Right lobe of liver (tissue), 6 donors: ENCODE measurements at regions not wholly inside any gene's neighbourhood (a gene's known extent, or its start where the extent isn't known, plus 50 kb on each side); places are given as distances from the start of the nearest gene placed in this dataset.

Source experiments
- ATAC-seq, 4 donors: fragments of 200-7000 bp; cut with Tn5 transposase; one replicate each; pipeline ENCODE4 v1.9.1; 2020; ENCODE audit warnings: mild to moderate bottlenecking in 4 of 4, moderate library complexity in 4 of 4
- DNase-seq, 3 donors: peaks; one replicate each; pipeline ENCODE4 v3.0.0-alpha.2; 2020
- H3K27ac ChIP-seq, 3 donors: fragments of 200-600 bp; one replicate each; pipeline ENCODE4 v1.8.0; 2022
- H3K27me3 ChIP-seq, 2 donors: fragments of 200-600 bp; one replicate each; pipeline ENCODE4 v1.8.0; 2022
- H3K36me3 ChIP-seq, 4 donors: fragments of 200-600 bp; sonication (generic) in 1 of 4; one replicate each; pipeline versions ENCODE4 v1.5.1 to v1.8.0; 2017 to 2022; ENCODE audit warnings: control low read depth in 1 of 4
- H3K4me1 ChIP-seq, 4 donors: fragments of 200-600 bp; sonication (generic) in 1 of 4; one replicate each; pipeline versions ENCODE4 v1.5.1 to v1.8.0; 2017 to 2022; ENCODE audit warnings: control low read depth in 1 of 4
- H3K4me3 ChIP-seq, 3 donors: fragments of 200-600 bp; one replicate each; pipeline ENCODE4 v1.8.0; 2022
- H3K9me3 ChIP-seq, 4 donors: fragments of 200-600 bp; sonication (generic) in 1 of 4; one replicate each; pipeline versions ENCODE4 v1.5.1 to v1.8.0; 2017 to 2022; ENCODE audit warnings: control low read depth in 1 of 4
- POLR2A ChIP-seq: fragments of 450-650 bp; IDR thresholded peaks from one replicate; pipeline ENCODE4 v1.6.1; 2017; ENCODE audit warnings: antibody characterized with exemption, mild to moderate bottlenecking
- WGBS: methylation state at CpG from one replicate; pipeline ENCODE4 v1.1.6; 2018; ENCODE audit warnings: low coverage, low lambda C conversion rate; ENCODE audit not compliant: insufficient coverage; ENCODE audit errors: missing lambda C conversion rate; 5-methylcytosine and 5-hydroxymethylcytosine counted together
- intact Hi-C, 2 donors: fragments of 100-400 bp; cut with DNase I; formaldehyde crosslinking; loops; one replicate each; pipeline versions ENCODE4 v1.11.2 to v1.14.1; 2022
- TF ChIP-seq, protein P1 (sequence below), 4 donors: fragments of 200-600 bp in 3 of 4; fragments of 450-650 bp in 1 of 4; IDR thresholded peaks; one replicate each; pipeline versions ENCODE4 v1.5.1 to v1.8.0; 2016 to 2022; ENCODE audit warnings: antibody characterized with exemption in 4 of 4, mild to moderate bottlenecking in 2 of 4
- donor health status: DM: no; HTN: yes; CAD: no.
- donor health status: DM: no; HTN: no; CAD: no.
- donor health status: DM: no; HTN: no; CAD: no.
- donor health status: DM: no; HTN: yes; CAD: no.
- donor health status: DM: no; HTN: yes; CAD: no.

DNA sequence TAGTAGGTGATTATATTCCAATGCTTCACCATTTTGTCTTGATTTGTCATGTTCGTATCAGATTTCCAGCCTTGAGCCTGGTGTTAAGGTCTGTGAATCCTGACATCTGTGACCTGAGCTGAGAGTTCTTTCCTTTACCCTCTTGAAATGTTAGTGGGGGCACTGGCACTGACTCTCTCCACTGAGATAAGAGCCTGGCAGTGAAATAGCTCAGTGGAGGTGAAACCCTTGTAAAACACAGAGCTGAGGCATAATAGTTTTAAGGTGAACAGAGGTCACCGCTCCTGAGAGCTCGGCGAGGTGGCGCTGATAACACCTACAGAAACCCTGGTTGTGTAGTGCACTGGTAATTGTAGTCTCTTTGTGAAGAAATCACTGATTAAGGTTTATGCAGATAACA is 748.2 kb downstream of the DIAPH3 start:
- no peak overlapping the region for H3K4me3 ChIP-seq
- no peaks in the 10 kb centered on the region for H3K9me3 ChIP-seq
- no peak for ATAC-seq
- no peaks in the 10 kb centered on the region for H3K36me3 ChIP-seq
- intact Hi-C loops, result no loop called here
- H3K27me3 ChIP-seq, result no peaks in the 10 kb centered on the region
- no peak overlapping the region for H3K27ac ChIP-seq
- DNase-seq, result no peak
- TF ChIP-seq, protein P1, sequence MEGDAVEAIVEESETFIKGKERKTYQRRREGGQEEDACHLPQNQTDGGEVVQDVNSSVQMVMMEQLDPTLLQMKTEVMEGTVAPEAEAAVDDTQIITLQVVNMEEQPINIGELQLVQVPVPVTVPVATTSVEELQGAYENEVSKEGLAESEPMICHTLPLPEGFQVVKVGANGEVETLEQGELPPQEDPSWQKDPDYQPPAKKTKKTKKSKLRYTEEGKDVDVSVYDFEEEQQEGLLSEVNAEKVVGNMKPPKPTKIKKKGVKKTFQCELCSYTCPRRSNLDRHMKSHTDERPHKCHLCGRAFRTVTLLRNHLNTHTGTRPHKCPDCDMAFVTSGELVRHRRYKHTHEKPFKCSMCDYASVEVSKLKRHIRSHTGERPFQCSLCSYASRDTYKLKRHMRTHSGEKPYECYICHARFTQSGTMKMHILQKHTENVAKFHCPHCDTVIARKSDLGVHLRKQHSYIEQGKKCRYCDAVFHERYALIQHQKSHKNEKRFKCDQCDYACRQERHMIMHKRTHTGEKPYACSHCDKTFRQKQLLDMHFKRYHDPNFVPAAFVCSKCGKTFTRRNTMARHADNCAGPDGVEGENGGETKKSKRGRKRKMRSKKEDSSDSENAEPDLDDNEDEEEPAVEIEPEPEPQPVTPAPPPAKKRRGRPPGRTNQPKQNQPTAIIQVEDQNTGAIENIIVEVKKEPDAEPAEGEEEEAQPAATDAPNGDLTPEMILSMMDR (IDR thresholded peaks at IDR 0.05), result no peak
- no peak for TF ChIP-seq POLR2A
- H3K4me1 ChIP-seq, result no peaks in the 10 kb centered on the region
- WGBS, result 0% methylated on average over 1 of the region's 5 CpGs

DNA sequence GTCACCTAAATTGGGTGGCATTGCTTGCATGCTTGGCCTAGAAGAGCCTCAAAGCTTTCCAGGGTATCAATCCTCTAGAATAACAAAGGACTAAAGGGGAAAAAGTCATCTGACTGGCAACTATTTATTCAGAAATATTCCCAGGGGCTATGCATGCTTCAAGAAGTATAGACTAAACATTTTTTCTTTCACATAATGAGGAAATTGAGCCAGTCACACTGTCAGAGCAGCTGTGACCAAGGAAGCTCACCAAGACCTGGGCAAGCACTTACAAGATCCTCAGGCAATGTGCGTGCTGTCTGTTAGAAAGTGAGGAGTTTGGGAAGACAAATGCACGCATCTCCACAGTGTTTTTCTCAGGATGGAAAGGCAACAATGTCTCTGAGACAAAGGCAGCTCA is 747.2 kb downstream of the DIAPH3 start:
- TF ChIP-seq, protein P1 (IDR thresholded peaks at IDR 0.05), result no peak
- no peak for TF ChIP-seq POLR2A
- WGBS, result 47% methylated on average over 2 of the region's 2 CpGs
- H3K36me3 ChIP-seq, result no peaks in the 10 kb centered on the region

DNA sequence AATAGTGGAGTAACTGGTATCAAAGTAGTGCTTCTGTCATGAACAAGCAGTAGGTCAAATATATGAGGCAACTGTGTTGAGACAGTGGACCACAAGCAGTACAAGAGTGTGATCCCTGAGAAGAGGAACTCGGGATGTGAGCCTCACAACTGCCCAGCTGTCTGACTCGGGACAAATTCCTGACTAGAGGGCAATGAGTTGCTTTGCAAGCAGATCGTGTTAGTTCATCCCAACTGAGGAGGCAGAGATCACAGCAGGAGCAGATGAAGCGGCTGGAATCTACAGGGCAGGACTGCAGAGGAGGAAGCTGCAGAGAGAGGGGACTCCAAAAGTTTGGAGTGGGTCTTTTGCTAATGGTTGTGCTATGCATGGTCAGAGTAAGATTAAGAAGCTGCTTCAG is 741.1 kb downstream of the DIAPH3 start:
- Histone ChIP-seq H3K27me3 (no peaks in the 10 kb centered on the region), H3K9me3 (no peaks in the 10 kb centered on the region), H3K36me3 (no peaks in the 10 kb centered on the region), H3K4me1 (no peaks in the 10 kb centered on the region), H3K4me3 (no peak overlapping the region), H3K27ac (no peak overlapping the region)
- WGBS, result 15% methylated on average over 3 of the region's 4 CpGs
- intact Hi-C loops, result no loop called here
- ATAC-seq (no peak), DNase-seq (no peak)
- TF ChIP-seq, protein P1 (IDR thresholded peaks at IDR 0.05), result no peak
- no peak for TF ChIP-seq POLR2A

More for the DNA sequence above, 747.2 kb downstream of the DIAPH3 start:
- intact Hi-C loops, result no loop called here
- H3K4me1 ChIP-seq, result no peaks in the 10 kb centered on the region
- no peak overlapping the region for H3K4me3 ChIP-seq
- DNase-seq, result no peak
- no peak for ATAC-seq
- no peaks in the 10 kb centered on the region for H3K27me3 ChIP-seq
- H3K27ac ChIP-seq, result no peak overlapping the region
- no peaks in the 10 kb centered on the region for H3K9me3 ChIP-seq

DNA sequence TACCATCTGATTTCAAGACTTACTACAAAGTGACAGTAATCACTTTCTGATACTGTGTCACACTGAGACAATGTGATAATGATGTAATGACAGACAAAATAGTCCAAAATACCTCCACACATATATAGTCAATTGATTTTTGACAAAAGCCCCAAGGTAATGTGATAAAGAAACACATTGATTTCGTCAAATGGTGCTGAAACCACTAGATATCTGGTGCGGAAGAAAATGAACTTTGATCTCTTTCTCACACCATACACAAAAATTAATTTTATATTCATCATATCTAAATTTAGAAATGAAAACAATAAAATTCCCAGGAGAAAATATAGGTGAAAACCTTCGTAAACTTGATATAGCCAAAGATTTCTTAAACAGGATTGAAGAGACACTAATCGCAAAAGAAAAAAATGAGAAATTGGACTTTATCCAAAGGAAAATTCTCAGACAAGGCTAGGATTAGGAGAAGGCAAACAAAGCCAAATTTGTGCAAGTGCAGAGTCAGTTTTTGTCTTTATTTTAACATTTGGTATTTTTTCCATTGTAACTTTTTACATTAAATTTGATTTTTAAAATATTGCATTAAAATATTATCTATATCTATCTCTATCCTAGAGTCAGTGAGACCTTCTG is 739.9 kb downstream of the DIAPH3 start:
- TF ChIP-seq, protein P1 (IDR thresholded peaks at IDR 0.05), result no peak
- no peak for TF ChIP-seq POLR2A
- ATAC-seq (no peak), DNase-seq (no peak)
- 54% methylated on average over 4 of the region's 4 CpGs for WGBS
- no peak overlapping the region for H3K4me3 ChIP-seq
- no peaks in the 10 kb centered on the region for H3K4me1 ChIP-seq
- no peak overlapping the region for H3K27ac ChIP-seq
- H3K27me3 ChIP-seq, result no peaks in the 10 kb centered on the region
- no peaks in the 10 kb centered on the region for H3K9me3 ChIP-seq
- intact Hi-C loops, result no loop called here
- no peaks in the 10 kb centered on the region for H3K36me3 ChIP-seq

DNA sequence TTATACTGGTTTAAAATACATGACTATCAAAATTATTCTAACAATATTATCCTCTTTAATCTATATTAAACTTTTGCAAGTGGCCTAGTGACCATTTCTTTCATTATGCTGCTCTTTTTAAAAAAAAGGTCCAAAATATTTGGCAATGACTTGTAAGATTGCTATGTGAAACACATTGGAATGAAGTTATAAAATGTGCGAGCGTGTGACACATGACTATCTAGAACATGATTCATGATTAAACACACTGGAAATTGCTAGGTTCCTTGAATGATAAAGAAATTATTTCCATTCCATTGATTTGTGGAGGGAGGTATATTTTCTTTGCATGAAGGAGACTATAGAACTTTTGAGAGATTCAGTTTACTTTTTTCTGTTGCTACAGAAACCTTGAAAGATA is 739.1 kb downstream of the DIAPH3 start:
- no peak for DNase-seq
- WGBS, result 74% methylated on average over 2 of the region's 2 CpGs
- intact Hi-C loops, result no loop called here
- ATAC-seq, result no peak
- no peaks in the 10 kb centered on the region for H3K27me3 ChIP-seq
- no peak overlapping the region for H3K4me3 ChIP-seq
- no peak overlapping the region for H3K27ac ChIP-seq
- H3K4me1 ChIP-seq, result no peaks in the 10 kb centered on the region
- no peak for TF ChIP-seq POLR2A
- TF ChIP-seq, protein P1 (IDR thresholded peaks at IDR 0.05), result no peak
- H3K36me3 ChIP-seq, result no peaks in the 10 kb centered on the region
- no peaks in the 10 kb centered on the region for H3K9me3 ChIP-seq
